HEK293T (cell line): ENCODE measurements at regions not wholly inside any gene's neighbourhood (a gene's known extent, or its start where the extent isn't known, plus 50 kb on each side); places are given as distances from the start of the nearest gene placed in this dataset.
"Not testable (repeated sequence)": the region's sequence is repeated elsewhere in the genome, so short reads cannot be mapped to it uniquely, and the experiment has no call there.

Experiments
- FOXM1 ChIP-seq: fragments of 450-650 bp; IDR thresholded peaks from 2 replicates; pipeline ENCODE4 v1.6.1; 2017; ENCODE audit warnings: mild to moderate bottlenecking, borderline replicate concordance
- SP1 ChIP-seq: fragments of 450-650 bp; IDR thresholded peaks from 2 replicates; pipeline ENCODE4 v1.6.1; 2017

- TF ChIP-seq FOXM1, SP1: not testable (repeated sequence)
Measured at GRCh38 chr13:73805326-73805958, 328.8 kb downstream of the KLF12 start.
